Calu3 (cell line): ENCODE measurements at regions not wholly inside any gene's neighbourhood (a gene's known extent, or its start where the extent isn't known, plus 50 kb on each side); places are given as distances from the start of the nearest gene placed in this dataset.

Source experiments
- BruUV-seq: library from RNA; stranded (reverse); fragments of 400-500 nt; replicated peaks from 2 replicates; lab custom pipeline; 2021; lab: Mats Ljungman, UMichigan
- CTCF ChIA-PET: fragments of 300-600 bp; sonication (Branson Sonifier 250); formaldehyde crosslinking; loops from one replicate; lab custom pipeline; 2022; ENCODE audit warnings: antibody characterized with exemption; lab: Charles Lee
- DNase-seq: peaks from one replicate; pipeline ENCODE4 v3.0.0; 2022
- H3K27ac Mint-ChIP-seq: one replicate; pipeline ENCODE4 v1.8.0; 2022; ENCODE audit warnings: mixed read lengths; ENCODE audit not compliant: unreplicated experiment
- H3K27me3 Mint-ChIP-seq: one replicate; pipeline ENCODE4 v1.8.0; 2022; ENCODE audit warnings: mixed read lengths; ENCODE audit not compliant: unreplicated experiment
- H3K36me3 Mint-ChIP-seq: one replicate; pipeline ENCODE4 v1.8.0; 2022; ENCODE audit warnings: mild to moderate bottlenecking, moderate library complexity, mixed read lengths; ENCODE audit not compliant: insufficient read depth, unreplicated experiment
- H3K4me1 Mint-ChIP-seq: one replicate; pipeline ENCODE4 v1.8.0; 2022; ENCODE audit warnings: mild to moderate bottlenecking, low read depth, mixed read lengths; ENCODE audit not compliant: unreplicated experiment
- H3K4me3 Mint-ChIP-seq: one replicate; pipeline ENCODE4 v1.8.0; 2022; ENCODE audit warnings: mild to moderate bottlenecking, low read depth, moderate library complexity, mixed read lengths; ENCODE audit not compliant: unreplicated experiment
- H3K9me3 Mint-ChIP-seq: one replicate; pipeline ENCODE4 v1.8.0; 2022; ENCODE audit warnings: low read depth, mixed read lengths; ENCODE audit not compliant: unreplicated experiment
- intact Hi-C: fragments of 100-400 bp; cut with micrococcal nuclease; formaldehyde crosslinking; loops from one replicate; pipeline ENCODE4 v1.10.0; 2022; ENCODE audit not compliant: unreplicated experiment
- TF ChIP-seq, protein P1 (sequence below): fragments of 200-600 bp; IDR thresholded peaks from one replicate; pipeline ENCODE4 v1.8.0; 2022; ENCODE audit warnings: antibody characterized with exemption; ENCODE audit not compliant: unreplicated experiment

DNA sequence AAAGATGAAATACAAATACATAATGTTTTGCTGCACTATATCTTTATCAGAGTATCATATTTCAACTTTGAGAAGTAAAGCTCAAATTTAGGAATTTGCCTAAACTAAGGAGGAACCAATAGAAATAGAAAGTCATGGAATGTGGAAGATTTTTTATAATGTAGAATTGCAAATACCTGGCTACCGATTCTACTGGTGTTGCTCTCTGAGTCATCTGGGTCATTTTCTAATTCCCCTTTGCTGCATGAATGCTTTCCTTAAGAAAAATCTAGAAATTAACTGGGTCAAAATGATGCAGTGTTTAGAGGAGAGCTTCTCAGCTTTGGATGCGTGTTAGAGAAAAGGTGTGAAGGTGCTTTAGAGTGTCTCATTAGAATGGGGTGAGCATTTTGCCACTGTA, 568.9 kb upstream of the ANKRD30A start:
- no peak overlapping the region for H3K4me3 Mint-ChIP-seq
- TF ChIP-seq, protein P1, sequence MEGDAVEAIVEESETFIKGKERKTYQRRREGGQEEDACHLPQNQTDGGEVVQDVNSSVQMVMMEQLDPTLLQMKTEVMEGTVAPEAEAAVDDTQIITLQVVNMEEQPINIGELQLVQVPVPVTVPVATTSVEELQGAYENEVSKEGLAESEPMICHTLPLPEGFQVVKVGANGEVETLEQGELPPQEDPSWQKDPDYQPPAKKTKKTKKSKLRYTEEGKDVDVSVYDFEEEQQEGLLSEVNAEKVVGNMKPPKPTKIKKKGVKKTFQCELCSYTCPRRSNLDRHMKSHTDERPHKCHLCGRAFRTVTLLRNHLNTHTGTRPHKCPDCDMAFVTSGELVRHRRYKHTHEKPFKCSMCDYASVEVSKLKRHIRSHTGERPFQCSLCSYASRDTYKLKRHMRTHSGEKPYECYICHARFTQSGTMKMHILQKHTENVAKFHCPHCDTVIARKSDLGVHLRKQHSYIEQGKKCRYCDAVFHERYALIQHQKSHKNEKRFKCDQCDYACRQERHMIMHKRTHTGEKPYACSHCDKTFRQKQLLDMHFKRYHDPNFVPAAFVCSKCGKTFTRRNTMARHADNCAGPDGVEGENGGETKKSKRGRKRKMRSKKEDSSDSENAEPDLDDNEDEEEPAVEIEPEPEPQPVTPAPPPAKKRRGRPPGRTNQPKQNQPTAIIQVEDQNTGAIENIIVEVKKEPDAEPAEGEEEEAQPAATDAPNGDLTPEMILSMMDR = no peak
- intact Hi-C loops = no loop called here
- no peak overlapping the region for H3K27ac Mint-ChIP-seq
- H3K27me3 Mint-ChIP-seq = no peaks in the 10 kb centered on the region
- BruUV-seq = no TSS peak
- peaks cover 14% of the 10 kb centered on the region for H3K9me3 Mint-ChIP-seq
- no peaks in the 10 kb centered on the region for H3K4me1 Mint-ChIP-seq
- no peaks in the 10 kb centered on the region for H3K36me3 Mint-ChIP-seq
- CTCF ChIA-PET = no interaction called here
- DNase-seq = no peak

DNA sequence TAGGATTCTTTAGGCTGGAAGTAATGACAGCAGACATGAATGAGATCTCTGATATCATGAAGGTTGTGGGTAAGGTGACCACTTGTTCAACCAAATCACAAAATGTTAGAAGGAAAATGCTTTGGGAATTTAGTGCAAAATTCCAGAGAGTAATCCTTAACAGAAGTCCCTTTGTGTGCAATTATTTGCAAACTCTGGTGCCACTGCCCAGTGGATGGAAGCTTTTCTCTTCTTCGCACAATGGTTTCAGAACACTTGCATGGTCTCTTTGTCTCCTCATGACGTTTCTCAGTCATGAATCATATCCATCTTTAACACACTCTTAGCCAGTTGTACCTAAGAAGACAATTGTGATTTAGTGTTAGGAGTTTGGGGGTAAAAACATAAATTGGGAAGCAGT, 570.4 kb upstream of the ANKRD30A start:
- H3K4me1 Mint-ChIP-seq = no peaks in the 10 kb centered on the region
- no peak for DNase-seq
- CTCF ChIA-PET = no interaction called here
- TF ChIP-seq, protein P1 = no peak
- intact Hi-C loops = no loop called here
- H3K36me3 Mint-ChIP-seq = no peaks in the 10 kb centered on the region
- no TSS peak for BruUV-seq
- no peaks in the 10 kb centered on the region for H3K27me3 Mint-ChIP-seq
- H3K9me3 Mint-ChIP-seq = peaks cover 14% of the 10 kb centered on the region
- no peak overlapping the region for H3K4me3 Mint-ChIP-seq
- H3K27ac Mint-ChIP-seq = no peak overlapping the region

DNA sequence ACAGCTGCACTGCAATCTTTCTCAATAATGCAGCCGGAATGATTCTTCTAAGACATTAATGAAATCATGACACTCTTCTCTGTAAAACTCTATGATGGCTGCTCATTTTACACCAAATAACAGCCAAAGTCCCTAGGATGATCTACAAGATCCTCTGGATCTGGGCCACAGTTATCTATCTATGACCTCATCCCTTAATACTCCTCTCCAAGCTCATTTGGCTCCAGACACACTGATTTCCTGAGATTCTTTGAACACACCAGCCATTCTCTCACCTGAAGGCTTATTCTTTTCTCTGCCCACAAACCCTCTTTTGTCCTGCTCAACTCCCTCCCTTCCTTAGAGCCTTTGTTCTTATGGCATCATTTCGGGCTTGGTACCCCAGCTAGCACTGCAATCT, 577.4 kb upstream of the ANKRD30A start:
- CTCF ChIA-PET = no interaction called here
- intact Hi-C loops = no loop called here
- H3K4me3 Mint-ChIP-seq = no peak overlapping the region
- no TSS peak for BruUV-seq
- H3K4me1 Mint-ChIP-seq = no peaks in the 10 kb centered on the region
- no peak overlapping the region for H3K27ac Mint-ChIP-seq
- peaks cover 18% of the 10 kb centered on the region for H3K9me3 Mint-ChIP-seq
- H3K27me3 Mint-ChIP-seq = no peaks in the 10 kb centered on the region
- TF ChIP-seq, protein P1 = no peak
- no peaks in the 10 kb centered on the region for H3K36me3 Mint-ChIP-seq
- DNase-seq = no peak

DNA sequence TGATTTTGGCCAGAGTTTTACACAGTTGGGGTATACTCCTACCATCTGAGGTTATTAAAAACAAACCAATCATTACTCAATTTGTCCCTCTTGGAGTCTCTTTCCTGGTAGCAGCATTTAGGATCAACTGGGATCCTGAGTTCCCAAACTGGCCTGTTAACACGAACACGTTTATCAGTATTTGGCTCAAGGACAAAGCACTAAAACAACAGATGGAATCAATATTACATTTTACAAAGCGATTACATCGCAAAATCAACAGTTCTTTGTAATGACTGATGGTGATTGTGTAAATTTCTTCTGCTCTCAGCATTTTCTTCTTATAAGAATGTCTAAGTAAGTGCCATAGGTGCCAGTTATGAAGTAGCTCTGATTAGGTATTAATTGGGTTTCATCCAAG, 582.9 kb upstream of the ANKRD30A start:
- BruUV-seq = no TSS peak
- intact Hi-C loops = no loop called here
- Mint-ChIP-seq H3K36me3 (no peaks in the 10 kb centered on the region), H3K9me3 (peaks cover 18% of the 10 kb centered on the region), H3K4me1 (no peaks in the 10 kb centered on the region), H3K4me3 (no peak overlapping the region), H3K27ac (no peak overlapping the region), H3K27me3 (no peaks in the 10 kb centered on the region)
- TF ChIP-seq, protein P1 = no peak
- no peak for DNase-seq
- CTCF ChIA-PET = no interaction called here

DNA sequence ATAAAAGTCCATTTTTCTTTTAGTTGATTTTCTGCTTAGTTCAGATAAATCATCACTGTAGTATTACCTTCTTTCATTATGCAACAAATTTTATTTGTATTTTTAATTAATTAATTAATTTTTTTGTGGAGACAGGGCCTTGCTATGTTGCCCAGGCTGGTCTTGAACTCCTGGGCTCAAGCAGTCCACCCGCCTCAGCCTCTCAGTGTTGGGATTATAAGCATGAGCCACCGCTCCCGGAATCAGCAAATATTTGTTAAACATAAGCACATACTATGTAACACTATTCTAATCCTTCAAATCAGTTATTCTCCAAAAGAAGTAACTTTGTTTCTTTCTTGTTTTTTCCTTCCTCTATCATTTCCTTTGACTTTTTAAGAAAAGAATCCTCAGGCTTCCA, 584.8 kb upstream of the ANKRD30A start:
- intact Hi-C loops = no loop called here
- BruUV-seq = no TSS peak
- DNase-seq = no peak

More for the DNA sequence above, 584.8 kb upstream of the ANKRD30A start:
- CTCF ChIA-PET = no interaction called here
- H3K27me3 Mint-ChIP-seq = no peaks in the 10 kb centered on the region
- H3K27ac Mint-ChIP-seq = no peak overlapping the region
- no peaks in the 10 kb centered on the region for H3K36me3 Mint-ChIP-seq
- peaks cover 16% of the 10 kb centered on the region for H3K9me3 Mint-ChIP-seq
- no peaks in the 10 kb centered on the region for H3K4me1 Mint-ChIP-seq
- no peak overlapping the region for H3K4me3 Mint-ChIP-seq
- TF ChIP-seq, protein P1 = no peak
